ENCODE measurements at regions not wholly inside any gene's neighbourhood (a gene's known extent, or its start where the extent isn't known, plus 50 kb on each side); places are given as distances from the start of the nearest gene placed in this dataset.
A peak's percentile ranks its signal among the peaks of the same experiment; 100 is the strongest.

DNA sequence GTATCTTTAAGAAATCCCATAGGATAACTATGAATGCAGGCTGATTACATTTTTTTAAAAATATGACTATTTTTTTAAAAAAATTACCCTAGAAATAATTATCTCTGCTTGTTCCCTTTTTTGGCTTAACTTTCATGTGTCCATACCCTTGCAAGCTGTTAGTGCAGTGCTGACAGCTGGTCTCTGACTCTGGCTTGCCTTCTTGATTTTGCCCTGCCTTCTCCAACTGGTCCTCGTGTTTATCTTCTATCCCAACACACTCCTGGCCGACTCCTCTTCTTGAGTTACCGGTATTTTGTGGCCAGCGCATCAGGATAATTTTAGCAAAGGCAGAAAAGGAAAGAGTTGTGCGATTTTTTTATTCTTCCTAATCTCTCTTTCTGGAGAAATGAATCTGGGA, 111.7 kb upstream of the STARD3NL start:
- DNase-seq (ENCODE audit: extremely low read depth in 1 of 11, low read depth in 9 of 11, low spot score in 4 of 11), result no peak

DNA sequence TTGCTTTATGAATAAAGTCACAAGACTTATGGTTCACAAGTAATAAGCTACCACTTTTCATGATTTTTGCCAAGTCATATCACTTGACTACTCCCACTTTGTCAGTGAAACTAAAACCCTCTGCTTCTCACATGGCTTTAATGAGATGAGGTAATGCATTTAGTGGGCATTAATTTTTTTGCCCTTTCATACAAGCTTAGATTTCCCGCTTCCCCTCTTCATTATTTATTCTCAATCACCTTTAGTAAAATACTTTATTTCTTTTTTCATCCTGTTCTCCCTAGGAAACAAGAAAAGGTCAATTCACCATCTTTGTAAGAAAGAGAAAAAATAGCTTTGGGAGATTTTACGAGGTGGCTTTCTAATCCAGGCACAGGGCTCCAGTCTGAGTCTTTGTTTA, 109.6 kb upstream of the STARD3NL start:
- no peak for DNase-seq (ENCODE audit: extremely low read depth in 1 of 11, low read depth in 9 of 11, low spot score in 4 of 11)

DNA sequence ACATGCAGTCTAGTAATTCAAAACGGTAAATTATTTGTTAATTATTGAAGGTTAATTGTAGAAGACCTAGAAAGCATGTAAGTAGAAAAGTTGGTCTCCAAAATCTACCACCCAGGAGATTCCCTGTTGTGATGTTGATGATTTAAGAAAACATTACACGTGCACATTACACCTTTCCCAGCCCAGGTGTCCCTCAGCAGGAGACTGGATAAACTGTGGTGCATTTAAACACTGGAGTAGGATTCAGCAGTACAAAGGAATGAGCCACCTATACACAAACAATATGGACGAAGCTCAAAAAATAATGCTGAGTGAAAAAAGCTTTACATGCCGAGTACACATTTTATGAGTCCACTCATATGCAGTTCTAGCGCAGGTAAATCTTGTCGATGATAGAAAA, 109.0 kb upstream of the STARD3NL start:
- no peak for DNase-seq (ENCODE audit: extremely low read depth in 1 of 11, low read depth in 9 of 11, low spot score in 4 of 11)

- DNase-seq (ENCODE audit: extremely low read depth in 1 of 11, low read depth in 9 of 11, low spot score in 4 of 11), result peak in 1 of 11 donors; percentile 1
Measured at GRCh38 chr7:38070718-38071117, 107.3 kb upstream of the STARD3NL start.

- no peak for DNase-seq (ENCODE audit: extremely low read depth in 1 of 11, low read depth in 9 of 11, low spot score in 4 of 11)
Measured at GRCh38 chr7:38086857-38087256, 91.2 kb upstream of the STARD3NL start.

- DNase-seq (ENCODE audit: extremely low read depth in 1 of 11, low read depth in 9 of 11, low spot score in 4 of 11), result peak in 1 of 11 donors; percentile 7
Measured at GRCh38 chr7:38102507-38102906, 75.5 kb upstream of the STARD3NL start.

DNA sequence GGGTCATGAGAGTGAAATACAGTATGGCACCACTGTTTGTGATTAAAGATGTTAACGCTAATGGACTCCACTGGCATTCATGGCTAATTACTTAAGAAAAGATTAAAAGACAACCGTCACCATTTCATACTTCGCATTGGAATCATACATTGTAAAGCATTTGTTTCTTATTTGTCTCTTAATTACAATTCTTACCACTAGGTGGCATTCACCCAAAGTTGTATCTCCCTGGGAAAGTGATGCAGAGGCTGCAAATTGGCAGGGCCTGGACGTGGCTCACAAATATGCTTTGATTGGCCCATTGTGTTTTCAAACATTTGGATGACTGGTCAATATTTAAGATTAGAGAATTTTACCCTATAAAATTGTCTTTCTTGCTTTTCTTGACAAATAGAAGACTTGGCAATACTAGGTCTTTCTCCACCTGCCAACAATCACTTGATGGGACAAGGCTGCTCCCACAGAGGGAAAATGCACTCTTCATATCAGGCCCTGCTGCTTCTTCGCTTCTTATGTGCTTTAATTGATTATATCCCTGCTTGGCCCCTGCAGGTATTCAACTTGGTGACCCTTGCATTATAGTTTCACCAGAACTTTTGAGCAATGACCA, 72.1 kb upstream of the STARD3NL start:
- DNase-seq (ENCODE audit: extremely low read depth in 1 of 11, low read depth in 9 of 11, low spot score in 4 of 11), result peak in 7 of 11 donors; percentile 19 to 33 (median 30)

DNA sequence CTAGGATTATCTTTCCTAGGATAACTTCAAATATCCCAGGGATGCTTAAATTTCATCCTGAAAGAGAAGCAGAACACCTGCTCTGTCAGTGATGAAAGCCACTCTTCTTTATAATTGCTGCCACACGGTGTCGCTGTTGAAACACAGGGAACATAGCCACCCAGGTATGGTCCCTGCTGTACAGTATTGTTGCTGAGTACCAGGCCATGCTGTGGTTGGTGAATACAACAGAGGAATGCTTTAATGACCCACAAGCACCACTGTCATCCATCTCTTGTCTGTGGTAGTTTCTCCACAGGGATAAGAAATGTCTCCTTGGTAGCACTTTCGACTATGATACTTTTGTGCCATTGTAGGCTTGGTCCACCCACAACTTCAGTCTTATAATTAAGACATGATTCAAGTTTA, 70.6 kb upstream of the STARD3NL start:
- DNase-seq (ENCODE audit: extremely low read depth in 1 of 11, low read depth in 9 of 11, low spot score in 4 of 11), result peak in 9 of 11 donors; percentile 22 to 59 (median 41)

- no peak for DNase-seq (ENCODE audit: extremely low read depth in 1 of 11, low read depth in 9 of 11, low spot score in 4 of 11)
Measured at GRCh38 chr7:38112075-38112474, 66.0 kb upstream of the STARD3NL start.

DNA sequence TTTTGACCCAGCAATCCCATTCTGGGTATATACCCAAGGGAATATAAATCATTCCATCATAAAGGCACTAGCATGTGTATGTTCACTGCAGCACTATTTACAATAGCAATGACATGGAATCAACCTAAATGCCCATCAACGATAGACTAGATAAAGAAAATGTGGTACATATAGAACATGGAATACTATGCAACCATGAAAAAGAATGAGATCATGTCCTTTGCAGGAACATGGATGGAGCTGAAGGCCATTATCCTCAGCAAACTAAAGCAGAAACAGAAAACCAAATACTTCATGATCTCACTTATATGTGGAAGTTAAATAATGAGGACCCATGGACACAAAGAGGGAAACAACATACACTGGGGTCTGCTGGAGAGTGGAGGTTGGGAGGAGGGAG, 58.0 kb upstream of the STARD3NL start:
- DNase-seq (ENCODE audit: extremely low read depth in 1 of 11, low read depth in 9 of 11, low spot score in 4 of 11), result no peak

- peak in 10 of 11 donors; percentile 16 to 64 (median 36) for DNase-seq (ENCODE audit: extremely low read depth in 1 of 11, low read depth in 9 of 11, low spot score in 4 of 11)
Measured at GRCh38 chr7:38122501-38122900, 55.5 kb upstream of the STARD3NL start.

GRCh38 chr7:38123494-38123893, 54.6 kb upstream of the STARD3NL start:
- no peak for DNase-seq (ENCODE audit: extremely low read depth in 1 of 11, low read depth in 9 of 11, low spot score in 4 of 11)

DNA sequence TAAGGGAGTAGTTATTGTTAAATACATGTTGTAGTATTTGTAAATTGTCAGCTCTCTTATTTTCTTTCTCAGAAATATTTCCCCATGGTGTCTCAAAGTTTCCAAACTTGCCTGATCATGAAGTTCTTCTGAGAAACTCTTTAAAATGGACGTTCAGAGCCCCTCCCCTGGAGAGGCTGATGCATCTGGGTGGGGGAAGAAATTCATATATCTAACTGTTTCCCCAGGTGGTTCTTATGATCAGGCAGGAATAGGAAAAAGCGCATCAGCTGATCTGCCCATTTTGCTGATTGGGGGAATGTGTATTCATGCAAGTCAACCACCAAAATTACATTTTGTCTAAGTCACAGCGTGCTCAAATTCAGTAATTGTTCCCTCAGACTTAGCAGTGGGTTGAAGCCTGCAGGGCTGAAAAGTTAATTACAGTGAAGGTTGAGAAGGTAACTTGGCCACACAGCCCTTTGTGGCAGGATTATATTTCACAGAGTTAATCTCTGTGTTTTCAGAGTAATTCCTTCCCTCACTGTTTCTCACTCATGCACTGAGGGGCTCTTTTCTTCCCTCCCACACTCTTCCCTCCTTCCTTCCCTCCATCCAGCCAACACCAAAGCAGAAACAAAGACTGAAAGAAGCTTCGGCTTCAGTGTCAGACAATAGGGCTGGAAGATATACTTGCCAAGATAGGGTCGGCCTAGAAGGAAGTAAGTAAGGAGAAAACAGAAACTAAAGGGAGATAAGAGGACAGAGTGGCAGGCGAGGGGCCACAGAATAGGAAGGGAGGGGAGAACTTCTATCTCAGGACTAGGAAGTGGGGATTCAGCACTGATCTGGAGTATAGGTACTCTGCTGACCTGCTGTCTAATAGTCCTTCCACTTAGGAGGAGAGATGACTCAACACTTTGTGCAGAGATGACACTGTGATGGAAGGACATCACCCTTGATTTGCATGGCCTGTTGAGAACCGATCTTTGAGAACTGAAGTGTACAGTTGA, 50.5 kb upstream of the STARD3NL start:
- no peak for DNase-seq (ENCODE audit: extremely low read depth in 1 of 11, low read depth in 9 of 11, low spot score in 4 of 11)
